ENCODE measurements at regions not wholly inside any gene's neighbourhood (a gene's known extent, or its start where the extent isn't known, plus 50 kb on each side); places are given as distances from the start of the nearest gene placed in this dataset.
"Not testable (repeated sequence)": the region's sequence is repeated elsewhere in the genome, so short reads cannot be mapped to it uniquely, and the experiment has no call there.

GRCh38 chr22:26806445-26807175 lies 149.2 kb downstream of the MIAT start:
- no peak for DNase-seq (ENCODE audit: low spot score)

GRCh38 chr22:26811647-26811992 lies 154.2 kb downstream of the MIAT start:
- no peak for DNase-seq (ENCODE audit: low spot score)

- no peak for DNase-seq (ENCODE audit: low spot score)
Observed at GRCh38 chr22:26812731-26813130, 155.3 kb downstream of the MIAT start.

- DNase-seq (ENCODE audit: low spot score), result no peak
Observed at GRCh38 chr22:26816726-26817125, 159.3 kb downstream of the MIAT start.

- DNase-seq (ENCODE audit: low spot score), result no peak
Observed at GRCh38 chr22:26817926-26818325, 160.5 kb downstream of the MIAT start.

GRCh38 chr22:26821854-26822253 lies 164.5 kb downstream of the MIAT start:
- DNase-seq (ENCODE audit: low spot score), result no peak

- no peak for DNase-seq (ENCODE audit: low spot score)
Observed at GRCh38 chr22:26822313-26822712, 164.9 kb downstream of the MIAT start.

GRCh38 chr22:26823966-26824365 lies 166.6 kb downstream of the MIAT start:
- DNase-seq (ENCODE audit: low spot score), result no peak

GRCh38 chr22:26825960-26826935 lies 168.9 kb downstream of the MIAT start:
- DNase-seq (ENCODE audit: low spot score), result no peak

GRCh38 chr22:26827611-26828010 lies 170.2 kb downstream of the MIAT start:
- DNase-seq (ENCODE audit: low spot score), result no peak

- DNase-seq (ENCODE audit: low spot score), result no peak
Observed at GRCh38 chr22:26828311-26828710, 170.9 kb downstream of the MIAT start.

- no peak for DNase-seq (ENCODE audit: low spot score)
Observed at GRCh38 chr22:26830837-26831236, 173.4 kb downstream of the MIAT start.

GRCh38 chr22:26835023-26835422 lies 177.6 kb downstream of the MIAT start:
- DNase-seq (ENCODE audit: low spot score), result no peak

GRCh38 chr22:26835929-26836528 lies 178.6 kb downstream of the MIAT start:
- DNase-seq (ENCODE audit: low spot score), result peak; percentile 90

- DNase-seq (ENCODE audit: low spot score), result no peak
Observed at GRCh38 chr22:26837784-26838470, 180.5 kb downstream of the MIAT start.

- no peak for DNase-seq (ENCODE audit: low spot score)
Observed at GRCh38 chr22:26838471-26838825, 181.1 kb downstream of the MIAT start.

GRCh38 chr22:26839216-26839615 lies 181.8 kb downstream of the MIAT start:
- DNase-seq (ENCODE audit: low spot score), result no peak

GRCh38 chr22:26840770-26841169 lies 183.4 kb downstream of the MIAT start:
- not testable (repeated sequence) for DNase-seq (ENCODE audit: low spot score)

GRCh38 chr22:26842103-26842502 lies 184.7 kb downstream of the MIAT start:
- DNase-seq (ENCODE audit: low spot score), result no peak

- DNase-seq (ENCODE audit: low spot score), result no peak
Observed at GRCh38 chr22:26845021-26845743, 187.8 kb downstream of the MIAT start.

GRCh38 chr22:26846076-26846475 lies 188.7 kb downstream of the MIAT start:
- DNase-seq (ENCODE audit: low spot score), result no peak

GRCh38 chr22:26846645-26847044 lies 189.3 kb downstream of the MIAT start:
- no peak for DNase-seq (ENCODE audit: low spot score)

All from iPS-NIHi11 (cell line).